Fibroblast of the aortic adventitia (primary cell): ENCODE measurements at regions not wholly inside any gene's neighbourhood (a gene's known extent, or its start where the extent isn't known, plus 50 kb on each side); places are given as distances from the start of the nearest gene placed in this dataset.

ENCODE experiments used
- DNase-seq: peaks from one replicate; pipeline ENCODE4 v3.0.0-alpha.2; 2010; ENCODE audit warnings: low read depth
- H3K4me3 ChIP-seq: 2 replicates; pipeline ENCODE4 v1.5.1; 2011; ENCODE audit warnings: low read depth, mild to moderate bottlenecking, control low read depth, low read length, moderate library complexity
- CTCF ChIP-seq: IDR thresholded peaks from 2 replicates; pipeline ENCODE4 v1.5.1; 2011; ENCODE audit warnings: mild to moderate bottlenecking, low read length, control low read depth, inconsistent platforms; ENCODE audit not compliant: insufficient read depth

GRCh38 chr11:81030186-81030585, 1589.4 kb upstream of the TENM4 start:
- DNase-seq, result no peak
- H3K4me3 ChIP-seq, result no peak overlapping the region
- TF ChIP-seq CTCF, result no peak

- no peak for DNase-seq
- H3K4me3 ChIP-seq, result no peak overlapping the region
- no peak for TF ChIP-seq CTCF
Observed at GRCh38 chr11:81026032-81026431, 1585.2 kb upstream of the TENM4 start.

- no peak overlapping the region for H3K4me3 ChIP-seq
- no peak for TF ChIP-seq CTCF
- no peak for DNase-seq
Observed at GRCh38 chr11:81022057-81022456, 1581.2 kb upstream of the TENM4 start.

GRCh38 chr11:81010631-81011030, 1569.8 kb upstream of the TENM4 start:
- no peak for DNase-seq
- no peak for TF ChIP-seq CTCF
- H3K4me3 ChIP-seq, result no peak overlapping the region

GRCh38 chr11:81007046-81007445, 1566.2 kb upstream of the TENM4 start:
- H3K4me3 ChIP-seq, result no peak overlapping the region
- TF ChIP-seq CTCF, result peak; percentile 13
- peak; percentile 64 for DNase-seq

- DNase-seq, result peak; percentile 84
- no peak for TF ChIP-seq CTCF
Observed at GRCh38 chr11:81005595-81005994, 1564.8 kb upstream of the TENM4 start.

GRCh38 chr11:81004576-81004975, 1563.7 kb upstream of the TENM4 start:
- no peak for TF ChIP-seq CTCF

More at GRCh38 chr11:81005595-81005994, 1564.8 kb upstream of the TENM4 start:
- H3K4me3 ChIP-seq, result no peak overlapping the region

More at GRCh38 chr11:81004576-81004975, 1563.7 kb upstream of the TENM4 start:
- DNase-seq, result no peak
- H3K4me3 ChIP-seq, result no peak overlapping the region
